ENCODE measurements at regions not wholly inside any gene's neighbourhood (a gene's known extent, or its start where the extent isn't known, plus 50 kb on each side); places are given as distances from the start of the nearest gene placed in this dataset.

- no peak for TF ChIP-seq CTCF (conservative IDR thresholded peaks at IDR 0.05)
- TF ChIP-seq ZFX (IDR thresholded peaks at IDR 0.05), result no peak
Measured at GRCh38 chr9:31314241-31314640, 1070.2 kb upstream of the ACO1 start.

All from C4-2B (cell line).